Osteocyte (in vitro differentiated cells): ENCODE measurements at regions not wholly inside any gene's neighbourhood (a gene's known extent, or its start where the extent isn't known, plus 50 kb on each side); places are given as distances from the start of the nearest gene placed in this dataset.
"Not testable (repeated sequence)": the region's sequence is repeated elsewhere in the genome, so short reads cannot be mapped to it uniquely, and the experiment has no call there.

Experiments
- DNase-seq: peaks from one replicate; pipeline ENCODE4 v3.0.0; 2021; ENCODE audit warnings: mixed read lengths; ENCODE audit not compliant: unreplicated experiment; ENCODE audit errors: extremely low spot score
- H3K27ac Mint-ChIP-seq: one replicate; pipeline ENCODE4 v1.8.0; 2021; ENCODE audit warnings: mild to moderate bottlenecking, mixed read lengths; ENCODE audit not compliant: unreplicated experiment
- H3K27me3 Mint-ChIP-seq: one replicate; pipeline ENCODE4 v1.8.0; 2021; ENCODE audit warnings: mixed read lengths; ENCODE audit not compliant: unreplicated experiment
- H3K36me3 Mint-ChIP-seq: one replicate; pipeline ENCODE4 v1.8.0; 2021; ENCODE audit warnings: mixed read lengths; ENCODE audit not compliant: unreplicated experiment
- H3K4me1 Mint-ChIP-seq: one replicate; pipeline ENCODE4 v1.8.0; 2021; ENCODE audit warnings: mixed read lengths; ENCODE audit not compliant: unreplicated experiment
- H3K4me3 Mint-ChIP-seq: one replicate; pipeline ENCODE4 v1.8.0; 2021; ENCODE audit warnings: mild to moderate bottlenecking, moderate library complexity, mixed read lengths; ENCODE audit not compliant: unreplicated experiment
- H3K9me3 Mint-ChIP-seq: one replicate; pipeline ENCODE4 v1.8.0; 2021; ENCODE audit warnings: mixed read lengths; ENCODE audit not compliant: unreplicated experiment
- TF ChIP-seq, protein P1 (sequence below): fragments of 200-600 bp; sonication (generic); IDR thresholded peaks from 2 replicates; pipeline ENCODE4 v1.5.0; 2021; ENCODE audit warnings: antibody characterized with exemption, mild to moderate bottlenecking, moderate library complexity

DNA sequence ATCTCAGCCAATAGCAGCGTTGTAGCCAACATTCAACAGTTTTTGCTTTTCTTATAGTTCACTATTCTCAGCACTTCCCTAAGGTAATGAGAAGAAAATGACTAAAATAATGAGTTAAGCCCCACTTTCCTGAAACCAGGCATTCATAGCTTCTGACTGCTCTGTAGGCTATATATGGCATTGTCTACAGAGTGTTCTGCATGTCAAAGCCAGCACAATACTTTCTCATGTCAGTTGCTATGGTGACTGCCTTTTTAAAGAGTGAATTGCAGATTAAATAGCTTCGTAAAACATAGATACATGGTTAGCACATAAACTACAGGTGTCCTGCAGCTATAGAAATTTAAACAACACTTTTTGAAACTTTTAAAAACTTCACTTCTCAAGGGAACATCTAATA lies 1256.1 kb upstream of the CNTN5 start:
- Mint-ChIP-seq H3K9me3 (no peaks in the 10 kb centered on the region), H3K36me3 (no peaks in the 10 kb centered on the region), H3K4me3 (no peak overlapping the region), H3K27me3 (peaks cover 49% of the 10 kb centered on the region), H3K4me1 (no peaks in the 10 kb centered on the region), H3K27ac (no peak overlapping the region)
- no peak for DNase-seq
- TF ChIP-seq, protein P1, sequence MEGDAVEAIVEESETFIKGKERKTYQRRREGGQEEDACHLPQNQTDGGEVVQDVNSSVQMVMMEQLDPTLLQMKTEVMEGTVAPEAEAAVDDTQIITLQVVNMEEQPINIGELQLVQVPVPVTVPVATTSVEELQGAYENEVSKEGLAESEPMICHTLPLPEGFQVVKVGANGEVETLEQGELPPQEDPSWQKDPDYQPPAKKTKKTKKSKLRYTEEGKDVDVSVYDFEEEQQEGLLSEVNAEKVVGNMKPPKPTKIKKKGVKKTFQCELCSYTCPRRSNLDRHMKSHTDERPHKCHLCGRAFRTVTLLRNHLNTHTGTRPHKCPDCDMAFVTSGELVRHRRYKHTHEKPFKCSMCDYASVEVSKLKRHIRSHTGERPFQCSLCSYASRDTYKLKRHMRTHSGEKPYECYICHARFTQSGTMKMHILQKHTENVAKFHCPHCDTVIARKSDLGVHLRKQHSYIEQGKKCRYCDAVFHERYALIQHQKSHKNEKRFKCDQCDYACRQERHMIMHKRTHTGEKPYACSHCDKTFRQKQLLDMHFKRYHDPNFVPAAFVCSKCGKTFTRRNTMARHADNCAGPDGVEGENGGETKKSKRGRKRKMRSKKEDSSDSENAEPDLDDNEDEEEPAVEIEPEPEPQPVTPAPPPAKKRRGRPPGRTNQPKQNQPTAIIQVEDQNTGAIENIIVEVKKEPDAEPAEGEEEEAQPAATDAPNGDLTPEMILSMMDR = no peak

DNA sequence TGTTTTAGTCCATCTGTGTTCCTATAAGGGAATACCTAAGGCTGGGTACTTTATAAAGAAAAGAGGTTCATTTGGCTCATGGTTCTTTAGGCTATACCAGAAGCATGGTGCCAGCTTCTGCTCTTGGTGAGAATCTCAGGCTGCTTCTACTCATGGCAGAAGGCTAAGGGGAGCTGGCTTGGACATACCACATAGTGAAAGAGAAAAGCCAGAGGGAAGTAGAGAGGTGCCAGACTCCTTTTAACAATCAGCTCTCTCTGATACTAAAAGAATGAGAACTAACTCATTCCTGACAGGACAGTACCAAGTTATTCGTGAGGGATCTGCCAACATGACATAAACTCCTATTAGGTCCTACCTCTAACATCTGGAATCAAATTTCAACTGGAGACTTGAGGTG lies 1250.2 kb upstream of the CNTN5 start:
- no peaks in the 10 kb centered on the region for H3K9me3 Mint-ChIP-seq
- no peaks in the 10 kb centered on the region for H3K36me3 Mint-ChIP-seq
- DNase-seq = no peak
- TF ChIP-seq, protein P1 = no peak
- H3K4me1 Mint-ChIP-seq = no peaks in the 10 kb centered on the region
- H3K4me3 Mint-ChIP-seq = no peak overlapping the region
- H3K27ac Mint-ChIP-seq = no peak overlapping the region
- peaks cover 57% of the 10 kb centered on the region for H3K27me3 Mint-ChIP-seq

DNA sequence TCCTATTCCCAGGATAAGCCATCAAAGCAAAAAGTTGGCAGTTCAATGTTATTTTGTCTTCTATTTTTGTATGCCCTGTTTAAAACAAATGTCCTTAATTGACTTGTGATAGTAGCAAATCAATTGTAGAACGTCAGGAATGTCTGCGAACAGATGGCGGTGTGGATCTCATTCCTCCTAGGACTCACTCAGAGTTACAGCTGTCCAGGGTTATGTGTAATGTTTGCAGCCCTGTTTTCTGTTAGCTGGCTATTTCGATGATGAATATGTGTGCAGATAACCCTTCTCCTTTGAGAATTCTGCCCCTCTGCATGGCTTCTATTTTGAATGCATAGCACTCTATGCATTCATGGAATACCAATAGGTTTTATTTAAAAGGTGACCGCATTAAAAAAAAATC lies 1248.0 kb upstream of the CNTN5 start:
- TF ChIP-seq, protein P1 = no peak
- Mint-ChIP-seq H3K4me3 (no peak overlapping the region), H3K4me1 (no peaks in the 10 kb centered on the region), H3K36me3 (no peaks in the 10 kb centered on the region), H3K27me3 (peaks cover 53% of the 10 kb centered on the region), H3K27ac (no peak overlapping the region), H3K9me3 (no peaks in the 10 kb centered on the region)
- DNase-seq = no peak

DNA sequence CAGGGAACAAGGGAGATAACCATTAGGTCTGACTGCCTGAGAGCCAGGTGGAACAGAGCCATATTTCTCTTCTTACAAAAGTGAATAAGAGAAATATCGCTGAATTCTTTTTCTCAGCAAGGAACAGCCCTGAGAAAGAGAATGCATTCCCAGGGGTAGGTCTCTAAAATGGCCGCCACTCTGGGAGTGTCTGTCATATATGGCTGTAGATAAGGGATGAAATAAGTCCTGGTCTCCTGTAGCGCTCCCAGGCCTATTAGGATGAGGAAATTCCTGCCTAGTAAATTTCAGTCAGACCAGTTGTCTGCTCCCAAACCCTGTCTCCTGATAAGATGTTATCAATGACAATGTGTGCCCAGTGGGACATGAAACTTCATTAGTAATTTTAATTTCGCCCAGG lies 1236.4 kb upstream of the CNTN5 start:
- H3K4me1 Mint-ChIP-seq, H3K27me3 Mint-ChIP-seq, H3K4me3 Mint-ChIP-seq, DNase-seq, H3K27ac Mint-ChIP-seq, H3K36me3 Mint-ChIP-seq: not testable (repeated sequence)
- H3K9me3 Mint-ChIP-seq = peaks cover 36% of the 10 kb centered on the region

DNA sequence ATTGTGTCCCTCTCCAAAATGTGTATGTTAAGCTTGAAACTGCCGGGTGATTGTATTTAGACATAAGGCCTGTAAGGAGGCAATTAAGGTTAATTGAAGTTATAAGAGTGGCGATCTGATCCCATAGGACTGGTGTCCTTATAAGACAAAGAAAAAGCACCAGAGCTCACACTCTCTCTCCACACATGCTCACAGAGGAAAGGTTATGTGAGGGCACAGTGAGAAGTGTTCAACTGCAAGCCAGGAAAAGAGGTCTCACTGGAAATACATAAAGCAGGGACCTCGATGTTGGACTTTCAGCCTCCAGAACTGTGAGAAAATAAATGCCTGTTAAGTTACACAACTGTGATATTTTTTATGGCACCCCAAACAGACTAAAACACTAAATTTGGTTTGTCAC lies 1233.8 kb upstream of the CNTN5 start:
- H3K27me3 Mint-ChIP-seq = peaks cover 5% of the 10 kb centered on the region
- TF ChIP-seq, protein P1 = no peak

DNA sequence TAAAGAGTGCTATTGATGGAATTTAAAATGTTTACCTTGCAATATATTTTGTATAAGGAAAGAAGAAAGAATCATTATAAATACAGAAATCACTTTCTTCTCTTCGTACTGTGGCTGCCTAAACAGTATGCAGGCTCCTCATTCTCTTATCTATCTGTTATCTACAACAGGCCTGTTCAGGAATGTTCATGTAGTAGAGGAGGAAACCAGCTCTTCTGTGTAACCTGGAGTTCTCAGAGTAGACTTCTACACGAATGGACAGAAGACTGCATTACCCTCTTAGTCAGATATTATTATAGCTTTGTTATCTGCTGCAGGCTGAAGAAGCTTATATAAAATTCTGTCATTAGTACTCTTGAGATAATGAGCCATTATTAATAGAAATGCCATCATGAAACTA lies 1225.9 kb upstream of the CNTN5 start:
- H3K4me1 Mint-ChIP-seq = no peaks in the 10 kb centered on the region
- no peak overlapping the region for H3K27ac Mint-ChIP-seq
- H3K27me3 Mint-ChIP-seq = peaks cover 5% of the 10 kb centered on the region
- TF ChIP-seq, protein P1 = no peak
- H3K4me3 Mint-ChIP-seq = no peak overlapping the region
- H3K36me3 Mint-ChIP-seq = no peaks in the 10 kb centered on the region
- peaks cover 6% of the 10 kb centered on the region for H3K9me3 Mint-ChIP-seq
- no peak for DNase-seq

More for the DNA sequence above, 1233.8 kb upstream of the CNTN5 start:
- no peaks in the 10 kb centered on the region for H3K36me3 Mint-ChIP-seq
- no peak overlapping the region for H3K4me3 Mint-ChIP-seq
- H3K9me3 Mint-ChIP-seq = peaks cover 36% of the 10 kb centered on the region
- DNase-seq = no peak
- no peaks in the 10 kb centered on the region for H3K4me1 Mint-ChIP-seq
- H3K27ac Mint-ChIP-seq = no peak overlapping the region
